HepG2 (cell line): ENCODE measurements at regions not wholly inside any gene's neighbourhood (a gene's known extent, or its start where the extent isn't known, plus 50 kb on each side); places are given as distances from the start of the nearest gene placed in this dataset.
A peak's percentile ranks its signal among the peaks of the same experiment; 100 is the strongest.

Experiments
- ATAC-seq: fragments of 200-7000 bp; cut with Tn5 transposase; 3 replicates; pipeline ENCODE4 v1.9.1; 2020; ENCODE audit warnings: mild to moderate bottlenecking, moderate library complexity
- BruUV-seq: library from RNA; stranded (reverse); fragments of 400-500 nt; replicated peaks from 2 replicates; lab custom pipeline; 2021; lab: Mats Ljungman, UMichigan
- CTCF ChIA-PET: fragments of 300-600 bp; formaldehyde crosslinking; extraction: SDS; loops from one replicate; lab custom pipeline; 2021; ENCODE audit warnings: low total read pairs, inconsistent platforms, low intra/inter-chr PET ratio; lab: Yijun Ruan, JAX
- POLR2A ChIA-PET: fragments of 350-600 bp; sonication (Branson Sonifier 250); formaldehyde crosslinking; loops from one replicate; lab custom pipeline; 2020; ENCODE audit warnings: antibody characterized with exemption, inconsistent platforms; lab: Yijun Ruan, JAX
- DNase-seq: peaks from one replicate; pipeline ENCODE4 v3.0.0-alpha.2; 2015; ENCODE audit warnings: low spot score
- FAIRE-seq: peaks from 3 replicates; lab custom pipeline; 2011; peaks lifted over from hg19 to GRCh38; lab: Jason Lieb, UNC
- H2AFZ ChIP-seq: one replicate; pipeline ENCODE4 v1.6.1; 2011; ENCODE audit warnings: low read length, inconsistent platforms
- H3K27ac ChIP-seq: fragments of 300-600 bp; 3 replicates; pipeline ENCODE4 v1.8.0; 2011; ENCODE audit warnings: mixed run types, mild to moderate bottlenecking, mixed read lengths, low read length, inconsistent platforms; ENCODE audit not compliant: insufficient read depth; ENCODE audit errors: extremely low read length
- H3K27me3 ChIP-seq, 2 experiments: fragments of 200-600 bp in 1 of 2; 2 replicates in 1 of 2; 3 replicates in 1 of 2; pipeline versions ENCODE4 v1.6.0 to v1.8.0; 2011; ENCODE audit warnings: low read length in 2 of 2, mild to moderate bottlenecking in 2 of 2, moderate library complexity in 2 of 2, inconsistent platforms in 1 of 2; ENCODE audit not compliant: insufficient read depth in 2 of 2, control insufficient read depth in 1 of 2
- H3K36me3 ChIP-seq, 2 experiments: fragments of 200-600 bp in 1 of 2; replicated peaks in 1 of 2; 2 replicates in 1 of 2; 3 replicates in 1 of 2; pipeline versions ENCODE4 v1.5.1 to v1.8.0; 2011; ENCODE audit warnings: low read length in 2 of 2, inconsistent platforms in 1 of 2; ENCODE audit not compliant: insufficient read depth in 2 of 2, control insufficient read depth in 1 of 2
- H3K4me1 ChIP-seq: 2 replicates; pipeline ENCODE4 v1.5.1; 2012; ENCODE audit warnings: low read length, inconsistent platforms; ENCODE audit not compliant: insufficient read depth
- H3K4me2 ChIP-seq: 2 replicates; pipeline ENCODE4 v1.6.0; 2011; ENCODE audit warnings: low read depth, low read length, inconsistent platforms
- H3K4me3 ChIP-seq, 3 experiments: fragments of 200-600 bp in 1 of 3; sonication (generic), shearing (Covaris generic) in 1 of 3; replicated peaks in 1 of 3; 2 replicates each; pipeline ENCODE4 v1.5.1; 2011 to 2016; ENCODE audit warnings: low read length in 3 of 3, inconsistent platforms in 2 of 3, low read depth in 2 of 3, mild to moderate bottlenecking in 2 of 3, control low read depth in 1 of 3, mixed read lengths in 1 of 3; ENCODE audit not compliant: insufficient read depth in 1 of 3
- H3K79me2 ChIP-seq: one replicate; pipeline ENCODE4 v1.6.1; 2011; ENCODE audit warnings: low read length, inconsistent platforms; ENCODE audit not compliant: insufficient read depth
- H3K9ac ChIP-seq: 2 replicates; pipeline ENCODE4 v1.6.0; 2011; ENCODE audit warnings: mild to moderate bottlenecking, low read depth, low read length, inconsistent platforms; ENCODE audit not compliant: insufficient read depth
- H3K9me3 ChIP-seq: 2 replicates; pipeline ENCODE4 v1.5.1; 2012; ENCODE audit warnings: mild to moderate bottlenecking, low read length
- H4K20me1 ChIP-seq: 2 replicates; pipeline ENCODE4 v1.6.0; 2011; ENCODE audit warnings: inconsistent platforms, mild to moderate bottlenecking, low read length, moderate library complexity; ENCODE audit not compliant: insufficient read depth
- FOXP4 ChIP-seq: sonication (generic); formaldehyde crosslinking; IDR thresholded peaks from 2 replicates; pipeline ENCODE4 v1.4.0; 2020; ENCODE audit warnings: missing genetic modification reagents
- HNF4A ChIP-seq: sonication (generic); formaldehyde crosslinking; IDR thresholded peaks from 2 replicates; pipeline ENCODE4 v1.4.0; 2020; ENCODE audit warnings: missing genetic modification reagents
- ZBTB40 ChIP-seq, 2 experiments: fragments of 450-650 bp in 1 of 2; sonication (generic) in 1 of 2; formaldehyde crosslinking in 1 of 2; IDR thresholded peaks; 2 replicates each; pipeline versions ENCODE4 v1.6.1 to v1.8.0; 2016 to 2022; ENCODE audit warnings: antibody characterized with exemption in 1 of 2, mild to moderate bottlenecking in 1 of 2, missing genetic modification reagents in 1 of 2
- ZNF296 ChIP-seq: sonication (generic); formaldehyde crosslinking; conservative IDR thresholded peaks from 2 replicates; pipeline ENCODE4 v1.5.0; 2020; ENCODE audit warnings: mild to moderate bottlenecking, missing genetic modification reagents
- WGBS: methylation state at CpG from one replicate; pipeline ENCODE4 v1.1.6; 2017; ENCODE audit warnings: low lambda C conversion rate; 5-methylcytosine and 5-hydroxymethylcytosine counted together
- in situ Hi-C: cut with HindIII; loops from 2 replicates; pipeline ENCODE4 v1.10.0; 2017; ENCODE audit warnings: low pct_unique_long_range_greater_than_20kb; ENCODE audit not compliant: extremely low pct_ligation_motif_present
- intact Hi-C: fragments of 100-400 bp; cut with micrococcal nuclease; formaldehyde crosslinking; loops from one replicate; pipeline ENCODE4 v1.10.0; 2022; ENCODE audit not compliant: unreplicated experiment

- TF ChIP-seq FOXP4 (0 out of 2 replicates have a peak, but pooled peaks have one; percentile 23), ZNF296 (CRISPR knock-in tag) (no peak)
Observed at GRCh38 chrX:41029332-41029731, 55.9 kb upstream of the USP9X start (continued).

- Histone ChIP-seq H2AFZ (peak overlapping the region; percentile 20), H3K4me1 (peaks cover 25% of the 10 kb centered on the region), H3K36me3 (no peaks in the 10 kb centered on the region), H3K27me3 (no peaks in the 10 kb centered on the region), H3K9ac (no peak overlapping the region), H4K20me1 (no peaks in the 10 kb centered on the region), H3K4me3 (no peak overlapping the region), H3K9me3 (no peaks in the 10 kb centered on the region), H3K79me2 (no peaks in the 10 kb centered on the region), H3K27ac (no peak overlapping the region), H3K4me2 (no peak overlapping the region; the same call in 1 of the 2 replicates)
- 61% methylated on average over 7 of the region's 13 CpGs for WGBS
- no peak for ATAC-seq
- in situ Hi-C loops (no loop called here), intact Hi-C loops (no loop called here)
- CTCF ChIA-PET, result no interaction called here
- POLR2A ChIA-PET, result no interaction called here
- no peak for DNase-seq
- no TSS peak for BruUV-seq
- no peak for FAIRE-seq
- TF ChIP-seq ZBTB40 (IDR thresholded peaks at IDR 0.05) (no peak), ZBTB40 (CRISPR knock-in tag; IDR thresholded peaks at IDR 0.05) (no peak), HNF4A (CRISPR knock-in tag) (peak; percentile 58)
Observed at GRCh38 chrX:41031256-41031967, 53.8 kb upstream of the USP9X start.
